ENCODE measurements at regions not wholly inside any gene's neighbourhood (a gene's known extent, or its start where the extent isn't known, plus 50 kb on each side); places are given as distances from the start of the nearest gene placed in this dataset.
A peak's percentile ranks its signal among the peaks of the same experiment; 100 is the strongest.

GRCh38 chr14:38073641-38074040 lies 134.1 kb upstream of the SSTR1 start:
- DNase-seq = no peak

GRCh38 chr14:38074081-38074480 lies 133.6 kb upstream of the SSTR1 start:
- DNase-seq = no peak

- peak in 3 of 6 experiments; percentile 64 to 74 (median 73) for DNase-seq
Measured at GRCh38 chr14:38074754-38075153, 132.9 kb upstream of the SSTR1 start.

- DNase-seq = peak; percentile 7 to 81 (median 50)
Measured at GRCh38 chr14:38078393-38078792, 129.3 kb upstream of the SSTR1 start.

GRCh38 chr14:38079268-38079667 lies 128.4 kb upstream of the SSTR1 start:
- no peak for DNase-seq

- no peak for DNase-seq
Measured at GRCh38 chr14:38079886-38080285, 127.8 kb upstream of the SSTR1 start.

- no peak for DNase-seq
Measured at GRCh38 chr14:38080696-38081095, 127.0 kb upstream of the SSTR1 start.

GRCh38 chr14:38083039-38083438 lies 124.7 kb upstream of the SSTR1 start:
- no peak for DNase-seq

GRCh38 chr14:38089123-38089522 lies 118.6 kb upstream of the SSTR1 start:
- no peak for DNase-seq

GRCh38 chr14:38090506-38090905 lies 117.2 kb upstream of the SSTR1 start:
- DNase-seq = no peak

GRCh38 chr14:38098074-38098836 lies 109.4 kb upstream of the SSTR1 start:
- DNase-seq = no peak

GRCh38 chr14:38101679-38102078 lies 106.0 kb upstream of the SSTR1 start:
- DNase-seq = no peak

GRCh38 chr14:38103542-38104225 lies 104.0 kb upstream of the SSTR1 start:
- peak in 1 of 6 experiments; percentile 12 for DNase-seq

GRCh38 chr14:38105106-38105702 lies 102.5 kb upstream of the SSTR1 start:
- no peak for DNase-seq

- no peak for DNase-seq
Measured at GRCh38 chr14:38107216-38107631, 100.5 kb upstream of the SSTR1 start.

GRCh38 chr14:38108681-38109080 lies 99.0 kb upstream of the SSTR1 start:
- DNase-seq = no peak

- no peak for DNase-seq
Measured at GRCh38 chr14:38110258-38110657, 97.4 kb upstream of the SSTR1 start.

- no peak for DNase-seq
Measured at GRCh38 chr14:38111046-38111445, 96.7 kb upstream of the SSTR1 start.

- DNase-seq = no peak
Measured at GRCh38 chr14:38113546-38113945, 94.2 kb upstream of the SSTR1 start.

- DNase-seq = no peak
Measured at GRCh38 chr14:38116895-38117294, 90.8 kb upstream of the SSTR1 start.

GRCh38 chr14:38120109-38120508 lies 87.6 kb upstream of the SSTR1 start:
- no peak for DNase-seq

GRCh38 chr14:38121320-38122020 lies 86.2 kb upstream of the SSTR1 start:
- no peak for DNase-seq

GRCh38 chr14:38122241-38122640 lies 85.5 kb upstream of the SSTR1 start:
- DNase-seq = no peak

Measured in stimulated activated naive CD4-positive, alpha-beta T cell (primary cell).